AG10803 (cell line): ENCODE measurements at regions not wholly inside any gene's neighbourhood (a gene's known extent, or its start where the extent isn't known, plus 50 kb on each side); places are given as distances from the start of the nearest gene placed in this dataset.
"Not testable (repeated sequence)": the region's sequence is repeated elsewhere in the genome, so short reads cannot be mapped to it uniquely, and the experiment has no call there.

Experiments
- DNase-seq: peaks from one replicate; pipeline ENCODE4 v3.0.0; 2010; ENCODE audit warnings: low read depth
- H3K4me3 ChIP-seq: 2 replicates; pipeline ENCODE4 v1.5.1; 2011; ENCODE audit warnings: mild to moderate bottlenecking, low read length, control low read depth
- TF ChIP-seq, protein P1 (sequence below): conservative IDR thresholded peaks from 2 replicates; pipeline ENCODE4 v1.5.1; 2011; ENCODE audit warnings: mild to moderate bottlenecking, low read length, control low read depth, inconsistent platforms

DNA sequence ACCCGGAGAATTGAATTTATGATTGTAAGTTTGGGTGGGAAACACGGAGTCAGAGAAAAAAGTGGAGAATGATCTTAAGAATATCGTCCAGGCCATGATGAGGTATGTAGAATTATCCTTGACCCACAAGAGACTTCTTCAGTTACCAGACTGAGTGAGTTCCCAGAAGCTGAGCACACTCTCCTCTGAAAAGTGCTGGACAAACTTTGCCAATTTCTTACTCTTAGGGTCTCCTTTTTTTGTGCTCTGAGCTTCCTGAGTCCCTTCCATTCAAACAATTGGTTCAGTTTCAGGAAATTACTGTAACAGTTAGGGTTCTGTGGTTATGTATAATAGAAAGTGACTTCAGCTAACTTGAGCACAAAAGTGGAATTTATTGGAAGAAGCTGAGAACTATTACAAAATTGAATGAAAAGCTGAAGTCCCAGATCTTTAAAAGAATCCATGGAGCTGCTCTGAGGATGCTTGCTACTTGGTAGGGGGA, 50.6 kb upstream of the EHBP1 start:
- TF ChIP-seq, protein P1, sequence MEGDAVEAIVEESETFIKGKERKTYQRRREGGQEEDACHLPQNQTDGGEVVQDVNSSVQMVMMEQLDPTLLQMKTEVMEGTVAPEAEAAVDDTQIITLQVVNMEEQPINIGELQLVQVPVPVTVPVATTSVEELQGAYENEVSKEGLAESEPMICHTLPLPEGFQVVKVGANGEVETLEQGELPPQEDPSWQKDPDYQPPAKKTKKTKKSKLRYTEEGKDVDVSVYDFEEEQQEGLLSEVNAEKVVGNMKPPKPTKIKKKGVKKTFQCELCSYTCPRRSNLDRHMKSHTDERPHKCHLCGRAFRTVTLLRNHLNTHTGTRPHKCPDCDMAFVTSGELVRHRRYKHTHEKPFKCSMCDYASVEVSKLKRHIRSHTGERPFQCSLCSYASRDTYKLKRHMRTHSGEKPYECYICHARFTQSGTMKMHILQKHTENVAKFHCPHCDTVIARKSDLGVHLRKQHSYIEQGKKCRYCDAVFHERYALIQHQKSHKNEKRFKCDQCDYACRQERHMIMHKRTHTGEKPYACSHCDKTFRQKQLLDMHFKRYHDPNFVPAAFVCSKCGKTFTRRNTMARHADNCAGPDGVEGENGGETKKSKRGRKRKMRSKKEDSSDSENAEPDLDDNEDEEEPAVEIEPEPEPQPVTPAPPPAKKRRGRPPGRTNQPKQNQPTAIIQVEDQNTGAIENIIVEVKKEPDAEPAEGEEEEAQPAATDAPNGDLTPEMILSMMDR: no peak
- no peak overlapping the region for H3K4me3 ChIP-seq
- DNase-seq: no peak

DNA sequence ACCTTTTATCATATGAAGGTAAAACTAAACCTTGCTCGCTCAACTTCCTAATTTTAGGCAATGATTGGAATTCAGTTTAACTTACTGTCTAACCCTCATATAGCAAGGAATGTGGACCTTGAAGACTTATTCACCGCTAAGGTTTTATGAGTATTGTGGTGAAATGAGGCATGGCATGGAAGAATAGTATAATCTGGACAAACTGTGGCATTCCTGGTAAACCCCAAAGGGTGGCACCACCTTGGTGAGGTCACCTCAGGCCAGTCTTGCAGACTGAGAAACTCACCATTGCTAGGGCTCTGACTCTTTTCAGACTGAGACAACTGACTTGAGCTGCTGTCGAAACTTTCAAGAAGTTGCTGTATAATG, 51.1 kb upstream of the EHBP1 start:
- no peak overlapping the region for H3K4me3 ChIP-seq
- TF ChIP-seq, protein P1: no peak
- peak; percentile 65 for DNase-seq

DNA sequence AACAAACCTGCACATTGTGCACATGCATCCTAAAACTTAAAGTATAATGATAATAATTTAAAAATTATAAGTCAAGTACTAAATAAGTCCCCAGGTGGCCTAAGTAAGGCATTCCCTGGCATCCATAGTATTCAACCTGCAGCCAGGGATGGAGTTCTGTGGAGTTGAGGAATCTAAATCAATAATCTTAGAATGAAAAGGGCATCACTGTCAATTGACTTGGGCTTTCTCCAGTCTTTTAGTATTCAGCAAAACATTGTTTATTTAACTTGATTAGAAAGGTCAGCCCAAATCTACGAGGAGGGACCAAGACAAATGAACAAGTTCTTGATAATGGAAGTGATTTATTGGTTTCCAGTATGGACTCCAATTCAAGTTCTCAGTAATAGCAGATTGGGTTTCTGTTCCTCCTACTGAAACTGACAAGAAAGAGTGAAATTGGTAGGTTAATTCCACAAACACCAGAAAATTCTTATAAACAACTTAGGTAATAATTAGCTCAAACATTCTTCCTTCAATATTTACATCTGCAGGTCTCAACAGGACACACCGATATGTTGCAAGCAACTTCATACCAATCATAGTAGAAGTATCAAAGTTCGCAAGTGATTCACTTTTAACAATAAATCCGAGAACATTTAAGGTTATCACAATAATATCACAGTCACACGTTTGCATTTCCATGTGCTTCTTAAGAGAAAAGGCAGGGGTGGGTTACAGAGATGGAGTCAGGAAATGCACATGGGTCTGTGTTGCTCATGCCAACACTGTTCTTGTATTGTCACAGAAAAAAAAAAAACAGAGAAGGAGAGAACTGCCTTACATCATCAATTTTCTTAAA, 51.7 kb upstream of the EHBP1 start:
- TF ChIP-seq, protein P1: no peak
- H3K4me3 ChIP-seq: no peak overlapping the region
- DNase-seq: no peak

DNA sequence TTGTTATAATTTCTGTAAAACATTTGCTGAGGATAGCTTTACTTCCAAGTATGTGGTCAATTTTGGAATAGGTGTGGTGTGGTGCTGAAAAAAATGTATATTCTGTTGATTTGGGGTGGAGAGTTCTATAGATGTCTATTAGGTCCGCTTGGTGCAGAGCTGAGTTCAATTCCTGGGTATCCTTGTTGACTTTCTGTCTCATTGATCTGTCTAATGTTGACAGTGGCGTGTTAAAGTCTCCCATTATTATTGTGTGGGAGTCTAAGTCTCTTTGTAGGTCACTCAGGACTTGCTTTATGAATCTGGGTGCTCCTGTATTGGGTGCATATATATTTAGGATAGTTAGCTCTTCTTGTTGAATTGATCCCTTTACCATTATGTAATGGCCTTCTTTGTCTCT, 56.4 kb upstream of the EHBP1 start:
- not testable (repeated sequence) for H3K4me3 ChIP-seq, DNase-seq

DNA sequence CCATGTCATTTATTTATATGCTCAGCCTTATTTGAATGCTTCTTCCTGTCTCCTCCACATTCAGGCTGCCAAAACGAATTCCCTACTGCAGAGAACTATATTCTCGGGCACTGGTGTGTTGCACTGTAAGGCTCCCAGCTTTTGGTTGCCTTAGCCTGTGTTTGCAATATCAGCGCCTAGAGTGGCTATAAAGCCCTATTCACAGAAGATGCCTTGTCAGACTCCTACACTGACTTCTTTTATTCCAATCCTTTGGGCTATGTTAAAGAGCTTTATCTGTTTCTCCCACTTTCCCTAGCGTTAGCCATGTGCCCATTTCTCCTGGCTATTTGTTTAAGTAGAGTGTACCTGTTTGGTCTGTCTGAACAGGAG, 62.4 kb upstream of the EHBP1 start:
- TF ChIP-seq, protein P1: no peak
- DNase-seq: no peak
- no peak overlapping the region for H3K4me3 ChIP-seq

DNA sequence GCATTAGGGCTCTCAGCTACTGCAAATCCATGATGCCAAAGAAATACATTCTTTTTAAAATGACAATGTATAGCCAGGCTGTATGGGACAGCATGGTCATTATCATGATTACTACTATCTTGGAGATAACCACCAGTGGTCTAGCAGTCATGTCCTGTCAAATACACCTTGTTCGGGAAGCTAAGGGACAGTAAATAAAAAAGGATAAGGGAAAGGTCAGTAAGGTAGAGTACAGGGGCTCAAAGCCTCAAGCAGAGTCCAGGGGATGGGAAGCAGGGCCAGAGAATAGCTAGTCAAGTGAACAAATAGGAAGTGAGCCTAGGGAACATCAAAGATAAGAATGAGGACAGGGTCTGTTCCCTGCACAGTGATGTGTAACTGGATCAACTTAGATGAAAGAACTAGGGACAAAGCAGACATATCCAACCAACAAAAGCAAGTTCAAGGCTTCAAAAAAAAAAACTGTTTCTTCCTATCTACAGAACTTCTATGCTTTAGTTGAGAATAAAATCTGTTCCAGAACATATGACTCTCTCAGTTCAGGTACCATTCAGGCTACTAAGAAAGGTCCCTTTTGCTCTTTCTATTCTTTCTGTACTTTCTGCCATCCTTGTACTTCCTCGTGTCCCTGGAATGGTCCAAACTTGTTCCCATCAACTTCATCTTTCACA, 62.9 kb upstream of the EHBP1 start:
- H3K4me3 ChIP-seq: no peak overlapping the region
- TF ChIP-seq, protein P1: no peak

DNA sequence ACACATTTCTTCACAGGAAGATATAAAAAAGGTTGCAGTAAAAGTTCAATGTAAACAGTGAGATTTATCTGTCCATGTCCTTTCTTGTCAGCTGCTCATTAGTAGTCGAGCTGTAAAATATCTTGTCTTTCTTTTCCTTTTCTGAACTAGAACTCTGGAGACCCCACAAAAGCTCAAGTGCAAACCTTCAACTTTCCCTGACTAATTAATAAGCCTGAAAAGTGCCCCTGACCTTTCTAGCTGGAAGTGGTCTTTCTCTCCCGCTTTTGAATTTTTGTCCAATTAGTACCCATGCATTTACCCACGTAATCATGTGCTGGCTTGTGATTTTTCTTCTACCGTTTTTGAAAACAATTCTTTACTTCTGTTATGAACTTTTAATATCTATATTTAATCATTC, 63.6 kb upstream of the EHBP1 start:
- H3K4me3 ChIP-seq: no peak overlapping the region
- DNase-seq: no peak
- TF ChIP-seq, protein P1: no peak

More for the DNA sequence above, 62.9 kb upstream of the EHBP1 start:
- no peak for DNase-seq
